OCI-LY3 (cell line): ENCODE measurements at regions not wholly inside any gene's neighbourhood (a gene's known extent, or its start where the extent isn't known, plus 50 kb on each side); places are given as distances from the start of the nearest gene placed in this dataset.

Experiments used
- H2AFZ ChIP-seq: fragments of 200-600, 300-600 bp; shearing (Covaris generic); 2 replicates; pipeline ENCODE4 v1.6.0; 2014; ENCODE audit warnings: antibody characterized with exemption, low read depth, low read length
- H3K27ac ChIP-seq: fragments of 200-600, 300-600 bp; sonication (generic); 2 replicates; pipeline ENCODE4 v1.5.1; 2014; ENCODE audit warnings: mild to moderate bottlenecking, low read length, moderate library complexity, mixed read lengths
- H3K27me3 ChIP-seq: fragments of 200-600, 300-600 bp; sonication (generic); 2 replicates; pipeline ENCODE4 v1.6.1; 2014; ENCODE audit warnings: low read depth, low read length, mixed read lengths
- H3K36me3 ChIP-seq: fragments of 200-600, 300-600 bp; sonication (generic); replicated peaks from 2 replicates; pipeline ENCODE3; 2014; ENCODE audit warnings: low read depth, low read length, mixed read lengths
- H3K4me1 ChIP-seq: fragments of 300-600, 200-600 bp; sonication (generic); 2 replicates; pipeline ENCODE4 v1.6.1; 2014; ENCODE audit warnings: low read length, mixed read lengths
- H3K4me2 ChIP-seq: fragments of 200-600, 300-600 bp; sonication (generic); 2 replicates; pipeline ENCODE4 v1.6.1; 2014; ENCODE audit warnings: low read length, mixed read lengths
- H3K4me3 ChIP-seq: fragments of 300-600, 200-600 bp; sonication (generic); 2 replicates; pipeline ENCODE4 v1.5.1; 2014; ENCODE audit warnings: antibody characterized with exemption, mild to moderate bottlenecking, low read length, moderate library complexity
- H3K79me2 ChIP-seq: fragments of 300-600, 200-600 bp; shearing (Covaris generic); 2 replicates; pipeline ENCODE4 v1.6.1; 2014; ENCODE audit warnings: mild to moderate bottlenecking, low read length, mixed read lengths
- H3K9ac ChIP-seq: fragments of 300-600, 200-600 bp; shearing (Covaris generic); 2 replicates; pipeline ENCODE4 v1.6.0; 2014; ENCODE audit warnings: mild to moderate bottlenecking, low read length, moderate library complexity
- H3K9me3 ChIP-seq: fragments of 200-600, 300-600 bp; shearing (Covaris generic); 2 replicates; pipeline ENCODE4 v1.6.1; 2014; ENCODE audit warnings: low read length, mixed read lengths; ENCODE audit not compliant: insufficient read depth
- H4K20me1 ChIP-seq: fragments of 200-600, 300-600 bp; sonication (generic); 2 replicates; pipeline ENCODE4 v1.6.1; 2016; ENCODE audit warnings: low read length, mixed read lengths; ENCODE audit not compliant: insufficient read depth
- CTCF ChIP-seq: fragments of 200-600, 300-600 bp; sonication (generic); IDR thresholded peaks from 2 replicates; pipeline ENCODE4 v1.5.1; 2014; ENCODE audit warnings: antibody characterized with exemption, low read length, low read depth
- EZH2phosphoT487 ChIP-seq: fragments of 200-600 bp; shearing (Covaris generic); IDR thresholded peaks from 2 replicates; pipeline ENCODE4 v1.6.1; 2018; ENCODE audit warnings: antibody characterized with exemption, mixed run types, low read depth

GRCh38 chr5:58113172-58113571 is 346.7 kb downstream of the PLK2 start:
- H3K27ac ChIP-seq: no peak overlapping the region
- H3K4me1 ChIP-seq: no peaks in the 10 kb centered on the region
- H2AFZ ChIP-seq: no peak overlapping the region
- H3K79me2 ChIP-seq: no peaks in the 10 kb centered on the region
- no peak overlapping the region for H3K9ac ChIP-seq
- no peaks in the 10 kb centered on the region for H3K9me3 ChIP-seq
- TF ChIP-seq EZH2phosphoT487 (no peak), CTCF (no peak)
- H3K27me3 ChIP-seq: no peaks in the 10 kb centered on the region
- no peaks in the 10 kb centered on the region for H3K36me3 ChIP-seq
- no peaks in the 10 kb centered on the region for H4K20me1 ChIP-seq
- no peak overlapping the region for H3K4me3 ChIP-seq
- H3K4me2 ChIP-seq: no peak overlapping the region

DNA sequence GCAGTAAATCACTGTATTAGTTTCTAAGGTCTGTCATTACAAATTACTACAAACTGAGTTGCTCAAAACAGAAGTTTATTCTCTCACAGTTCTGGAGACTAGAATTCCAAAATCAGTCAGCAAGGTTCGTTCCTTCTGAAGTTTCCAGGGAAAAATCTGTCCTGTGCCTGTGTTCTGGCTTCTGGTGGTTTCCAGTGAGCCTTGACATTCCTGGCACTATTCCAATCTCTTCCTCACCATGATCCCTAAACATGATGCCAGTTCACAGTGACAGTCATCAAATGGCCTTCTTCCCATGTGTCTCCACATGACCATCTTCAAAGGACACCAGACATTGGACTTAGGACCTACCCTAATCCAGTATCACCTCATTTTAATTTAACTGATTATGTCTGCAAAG is 351.4 kb downstream of the PLK2 start:
- H3K9me3 ChIP-seq: no peaks in the 10 kb centered on the region
- H3K27me3 ChIP-seq: no peaks in the 10 kb centered on the region
- no peak overlapping the region for H3K4me2 ChIP-seq
- H3K36me3 ChIP-seq: no peaks in the 10 kb centered on the region
- H3K4me3 ChIP-seq: no peak overlapping the region
- TF ChIP-seq CTCF: no peak
- H3K79me2 ChIP-seq: no peaks in the 10 kb centered on the region
- no peaks in the 10 kb centered on the region for H3K4me1 ChIP-seq
- H2AFZ ChIP-seq: no peak overlapping the region
- H4K20me1 ChIP-seq: no peaks in the 10 kb centered on the region
- H3K9ac ChIP-seq: no peak overlapping the region
- H3K27ac ChIP-seq: no peak overlapping the region

DNA sequence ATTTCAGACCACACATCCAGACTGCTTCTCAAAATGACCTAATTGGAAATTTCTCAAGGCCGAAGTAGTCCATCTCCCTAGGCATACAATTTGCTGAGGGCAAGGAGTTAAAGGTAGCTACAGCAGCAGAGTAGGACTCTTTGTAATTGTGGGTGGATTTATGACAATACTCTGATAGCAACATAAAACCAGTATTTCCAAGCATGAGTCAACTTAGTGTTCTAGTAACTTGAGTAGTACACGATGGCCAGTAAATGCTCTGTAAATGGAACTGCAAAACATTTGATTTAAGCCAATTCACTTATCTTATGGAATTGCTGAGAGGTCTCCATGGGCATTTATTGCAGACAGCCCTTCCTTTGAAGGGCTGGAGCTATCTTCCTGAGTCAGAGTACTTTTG is 352.2 kb downstream of the PLK2 start:
- Histone ChIP-seq H2AFZ (no peak overlapping the region), H3K9ac (no peak overlapping the region), H3K9me3 (no peaks in the 10 kb centered on the region), H4K20me1 (no peaks in the 10 kb centered on the region), H3K4me3 (no peak overlapping the region), H3K79me2 (no peaks in the 10 kb centered on the region), H3K27ac (no peak overlapping the region), H3K4me2 (no peak overlapping the region), H3K27me3 (no peaks in the 10 kb centered on the region), H3K4me1 (no peaks in the 10 kb centered on the region), H3K36me3 (no peaks in the 10 kb centered on the region)
- TF ChIP-seq CTCF (no peak), EZH2phosphoT487 (no peak)

GRCh38 chr5:58106754-58107410 is 353.0 kb downstream of the PLK2 start:
- Histone ChIP-seq H3K4me3 (no peak overlapping the region), H3K36me3 (no peaks in the 10 kb centered on the region), H3K79me2 (no peaks in the 10 kb centered on the region), H3K4me2 (no peak overlapping the region), H2AFZ (no peak overlapping the region), H3K27me3 (no peaks in the 10 kb centered on the region), H3K4me1 (no peaks in the 10 kb centered on the region), H3K9me3 (no peaks in the 10 kb centered on the region), H3K9ac (no peak overlapping the region), H4K20me1 (no peaks in the 10 kb centered on the region), H3K27ac (no peak overlapping the region)
- TF ChIP-seq CTCF (no peak), EZH2phosphoT487 (no peak)
